Lower leg skin (tissue), 3 donors: ENCODE measurements at regions not wholly inside any gene's neighbourhood (a gene's known extent, or its start where the extent isn't known, plus 50 kb on each side); places are given as distances from the start of the nearest gene placed in this dataset.

ENCODE experiments used
- CTCF ChIP-seq, 3 donors: fragments of 450-650 bp; IDR thresholded peaks; one replicate each; pipeline ENCODE4 v1.5.1; 2016; ENCODE audit warnings: antibody characterized with exemption in 3 of 3, mild to moderate bottlenecking in 3 of 3, moderate library complexity in 2 of 3
- POLR2A ChIP-seq, 2 donors: fragments of 450-650 bp; IDR thresholded peaks; one replicate each; pipeline ENCODE4 v1.6.1; 2016 to 2017; ENCODE audit warnings: antibody characterized with exemption in 2 of 2, mild to moderate bottlenecking in 1 of 2, moderate library complexity in 1 of 2

GRCh38 chr11:81887671-81888070, 846.0 kb downstream of the FAM181B start:
- TF ChIP-seq CTCF (IDR thresholded peaks at IDR 0.05) = no peak
- TF ChIP-seq POLR2A (IDR thresholded peaks at IDR 0.05) = no peak
